ENCODE measurements at regions not wholly inside any gene's neighbourhood (a gene's known extent, or its start where the extent isn't known, plus 50 kb on each side); places are given as distances from the start of the nearest gene placed in this dataset.

GRCh38 chr3:20637729-20638128 lies 451.7 kb upstream of the SGO1 start:
- no peak for TF ChIP-seq ELF1 (IDR thresholded peaks at IDR 0.05; ENCODE audit: borderline replicate concordance, low read depth)
- no peak for TF ChIP-seq SIN3A (IDR thresholded peaks at IDR 0.05; ENCODE audit: low read depth)
- TF ChIP-seq, protein P1, sequence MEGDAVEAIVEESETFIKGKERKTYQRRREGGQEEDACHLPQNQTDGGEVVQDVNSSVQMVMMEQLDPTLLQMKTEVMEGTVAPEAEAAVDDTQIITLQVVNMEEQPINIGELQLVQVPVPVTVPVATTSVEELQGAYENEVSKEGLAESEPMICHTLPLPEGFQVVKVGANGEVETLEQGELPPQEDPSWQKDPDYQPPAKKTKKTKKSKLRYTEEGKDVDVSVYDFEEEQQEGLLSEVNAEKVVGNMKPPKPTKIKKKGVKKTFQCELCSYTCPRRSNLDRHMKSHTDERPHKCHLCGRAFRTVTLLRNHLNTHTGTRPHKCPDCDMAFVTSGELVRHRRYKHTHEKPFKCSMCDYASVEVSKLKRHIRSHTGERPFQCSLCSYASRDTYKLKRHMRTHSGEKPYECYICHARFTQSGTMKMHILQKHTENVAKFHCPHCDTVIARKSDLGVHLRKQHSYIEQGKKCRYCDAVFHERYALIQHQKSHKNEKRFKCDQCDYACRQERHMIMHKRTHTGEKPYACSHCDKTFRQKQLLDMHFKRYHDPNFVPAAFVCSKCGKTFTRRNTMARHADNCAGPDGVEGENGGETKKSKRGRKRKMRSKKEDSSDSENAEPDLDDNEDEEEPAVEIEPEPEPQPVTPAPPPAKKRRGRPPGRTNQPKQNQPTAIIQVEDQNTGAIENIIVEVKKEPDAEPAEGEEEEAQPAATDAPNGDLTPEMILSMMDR (IDR thresholded peaks at IDR 0.05 in 2 of 3, conservative IDR thresholded peaks at IDR 0.05 in 1 of 3; ENCODE audit: borderline replicate concordance in 1 of 3, insufficient read depth in 1 of 3, low read depth in 2 of 3, low read length in 2 of 3): no peak
- TF ChIP-seq EZH2 (IDR thresholded peaks at IDR 0.05): no peak
- TF ChIP-seq YY1 (IDR thresholded peaks at IDR 0.05; ENCODE audit: extremely low read depth, insufficient replicate concordance, low read depth, low read length): no peak
- TF ChIP-seq POLR2A (IDR thresholded peaks at IDR 0.05; ENCODE audit: borderline replicate concordance, extremely low read depth, insufficient read depth, insufficient read length): no peak
- no peak for TF ChIP-seq FOSL1 (IDR thresholded peaks at IDR 0.05; ENCODE audit: low read depth)
- TF ChIP-seq CBX3 (IDR thresholded peaks at IDR 0.05; ENCODE audit: low read depth): no peak
- no peak for TF ChIP-seq TCF7L2 (IDR thresholded peaks at IDR 0.05; ENCODE audit: borderline replicate concordance, extremely low read depth, insufficient read depth, insufficient read length)
- no peak for TF ChIP-seq ZBTB33 (IDR thresholded peaks at IDR 0.05; ENCODE audit: extremely low read depth, insufficient replicate concordance, low read length)
- no peak for TF ChIP-seq POLR2AphosphoS5 (IDR thresholded peaks at IDR 0.05; ENCODE audit: low read depth, low read length)
- TF ChIP-seq MAX (IDR thresholded peaks at IDR 0.05): no peak
- no peak for TF ChIP-seq SP1 (IDR thresholded peaks at IDR 0.05; ENCODE audit: low read depth)
- TF ChIP-seq RAD21 (IDR thresholded peaks at IDR 0.05; ENCODE audit: low read depth): no peak

Measured in HCT116 (cell line).